Muscle layer of colon (tissue), 2 donors: ENCODE measurements at regions not wholly inside any gene's neighbourhood (a gene's known extent, or its start where the extent isn't known, plus 50 kb on each side); places are given as distances from the start of the nearest gene placed in this dataset.

Experiments
- H3K27ac ChIP-seq: one replicate; pipeline ENCODE4 v1.7.0; 2013; ENCODE audit warnings: low read depth, mild to moderate bottlenecking, low read length, moderate library complexity
- H3K27me3 ChIP-seq, 2 donors: one replicate each; pipeline ENCODE4 v1.7.0; 2013; ENCODE audit warnings: low read length in 2 of 2, mild to moderate bottlenecking in 2 of 2; ENCODE audit not compliant: insufficient read depth in 2 of 2, control insufficient read depth in 1 of 2
- H3K36me3 ChIP-seq: one replicate; pipeline ENCODE4 v1.7.0; 2013; ENCODE audit warnings: mild to moderate bottlenecking, low read length; ENCODE audit not compliant: insufficient read depth
- H3K4me1 ChIP-seq: one replicate; pipeline ENCODE4 v1.7.0; 2013; ENCODE audit warnings: mild to moderate bottlenecking, low read length; ENCODE audit not compliant: insufficient read depth
- H3K4me3 ChIP-seq, 2 donors: one replicate each; pipeline ENCODE4 v1.7.0; 2013; ENCODE audit warnings: low read length in 2 of 2, low read depth in 1 of 2, mild to moderate bottlenecking in 1 of 2, moderate library complexity in 1 of 2
- H3K9ac ChIP-seq: one replicate; pipeline ENCODE4 v1.7.0; 2013; ENCODE audit warnings: low read length
- H3K9me3 ChIP-seq: one replicate; pipeline ENCODE4 v1.7.0; 2013; ENCODE audit warnings: mild to moderate bottlenecking, low read length
- donor health status: abdominal sarcoma.
- donor health status: Adenocarcinoma of cecum.

- Histone ChIP-seq H3K27ac (no peak overlapping the region), H3K9ac (no peak overlapping the region), H3K36me3 (no peaks in the 10 kb centered on the region), H3K27me3 (no peaks in the 10 kb centered on the region), H3K4me3 (no peak overlapping the region), H3K4me1 (no peaks in the 10 kb centered on the region), H3K9me3 (no peaks in the 10 kb centered on the region)
Measured at GRCh38 chr14:99079061-99079727, 192.8 kb downstream of the BCL11B start.

GRCh38 chr14:99080306-99080705 is 191.7 kb downstream of the BCL11B start:
- Histone ChIP-seq H3K27me3 (no peaks in the 10 kb centered on the region), H3K9me3 (no peaks in the 10 kb centered on the region), H3K9ac (no peak overlapping the region), H3K36me3 (no peaks in the 10 kb centered on the region), H3K4me3 (no peak overlapping the region), H3K4me1 (no peaks in the 10 kb centered on the region), H3K27ac (no peak overlapping the region)

GRCh38 chr14:99081156-99081765 is 190.7 kb downstream of the BCL11B start:
- Histone ChIP-seq H3K36me3 (no peaks in the 10 kb centered on the region), H3K27ac (no peak overlapping the region), H3K4me3 (no peak overlapping the region), H3K9me3 (no peaks in the 10 kb centered on the region), H3K27me3 (no peaks in the 10 kb centered on the region), H3K9ac (no peak overlapping the region), H3K4me1 (no peaks in the 10 kb centered on the region)

- no peak overlapping the region for H3K9ac ChIP-seq
- no peaks in the 10 kb centered on the region for H3K36me3 ChIP-seq
- no peak overlapping the region for H3K27ac ChIP-seq
- no peaks in the 10 kb centered on the region for H3K9me3 ChIP-seq
- no peaks in the 10 kb centered on the region for H3K4me1 ChIP-seq
- H3K4me3 ChIP-seq = no peak overlapping the region
- no peaks in the 10 kb centered on the region for H3K27me3 ChIP-seq
Measured at GRCh38 chr14:99081880-99082279, 190.1 kb downstream of the BCL11B start.

GRCh38 chr14:99093532-99094517 is 178.2 kb downstream of the BCL11B start:
- H3K36me3 ChIP-seq = no peaks in the 10 kb centered on the region
- no peaks in the 10 kb centered on the region for H3K4me1 ChIP-seq
- H3K27ac ChIP-seq = no peak overlapping the region
- H3K4me3 ChIP-seq = no peak overlapping the region
- H3K9ac ChIP-seq = no peak overlapping the region
- no peaks in the 10 kb centered on the region for H3K9me3 ChIP-seq
- no peaks in the 10 kb centered on the region for H3K27me3 ChIP-seq

- no peaks in the 10 kb centered on the region for H3K9me3 ChIP-seq
- H3K4me3 ChIP-seq = no peak overlapping the region
- H3K9ac ChIP-seq = no peak overlapping the region
- no peak overlapping the region for H3K27ac ChIP-seq
- no peaks in the 10 kb centered on the region for H3K4me1 ChIP-seq
- no peaks in the 10 kb centered on the region for H3K27me3 ChIP-seq
- no peaks in the 10 kb centered on the region for H3K36me3 ChIP-seq
Measured at GRCh38 chr14:99094901-99095300, 177.1 kb downstream of the BCL11B start.

- Histone ChIP-seq H3K4me1 (no peaks in the 10 kb centered on the region), H3K36me3 (no peaks in the 10 kb centered on the region), H3K27ac (no peak overlapping the region), H3K27me3 (no peaks in the 10 kb centered on the region), H3K9me3 (no peaks in the 10 kb centered on the region), H3K9ac (no peak overlapping the region), H3K4me3 (no peak overlapping the region)
Measured at GRCh38 chr14:99095369-99095768, 176.6 kb downstream of the BCL11B start.

GRCh38 chr14:99098199-99098598 is 173.8 kb downstream of the BCL11B start:
- H3K4me3 ChIP-seq = no peak overlapping the region
- H3K9me3 ChIP-seq = no peaks in the 10 kb centered on the region
- H3K36me3 ChIP-seq = no peaks in the 10 kb centered on the region
- no peaks in the 10 kb centered on the region for H3K27me3 ChIP-seq
- H3K4me1 ChIP-seq = no peaks in the 10 kb centered on the region
- no peak overlapping the region for H3K27ac ChIP-seq
- H3K9ac ChIP-seq = no peak overlapping the region

- H3K9me3 ChIP-seq = no peaks in the 10 kb centered on the region
- no peak overlapping the region for H3K27ac ChIP-seq
- no peak overlapping the region for H3K4me3 ChIP-seq
- no peaks in the 10 kb centered on the region for H3K27me3 ChIP-seq
- H3K9ac ChIP-seq = no peak overlapping the region
- H3K36me3 ChIP-seq = no peaks in the 10 kb centered on the region
- no peaks in the 10 kb centered on the region for H3K4me1 ChIP-seq
Measured at GRCh38 chr14:99099051-99099787, 172.8 kb downstream of the BCL11B start.

- no peaks in the 10 kb centered on the region for H3K9me3 ChIP-seq
- H3K36me3 ChIP-seq = no peaks in the 10 kb centered on the region
- H3K27ac ChIP-seq = no peak overlapping the region
- H3K9ac ChIP-seq = no peak overlapping the region
- no peaks in the 10 kb centered on the region for H3K4me1 ChIP-seq
- no peak overlapping the region for H3K4me3 ChIP-seq
- H3K27me3 ChIP-seq = no peaks in the 10 kb centered on the region
Measured at GRCh38 chr14:99100497-99101270, 171.3 kb downstream of the BCL11B start.
